NCI-H524 treated with DMSO at 0.1 percent for 48 hours (cell line): ENCODE measurements at regions not wholly inside any gene's neighbourhood (a gene's known extent, or its start where the extent isn't known, plus 50 kb on each side); places are given as distances from the start of the nearest gene placed in this dataset.
"Not testable (repeated sequence)": the region's sequence is repeated elsewhere in the genome, so short reads cannot be mapped to it uniquely, and the experiment has no call there.

Source experiments
- DNase-seq: peaks from one replicate; lab custom pipeline; 2025; lab: John Stamatoyannopoulos, UW

- DNase-seq, result no peak
Observed at GRCh38 chr1:217138173-217138765, 415.0 kb upstream of the ESRRG start.

GRCh38 chr1:217137210-217137881 lies 414.1 kb upstream of the ESRRG start:
- no peak for DNase-seq

GRCh38 chr1:217136895-217137205 lies 413.6 kb upstream of the ESRRG start:
- no peak for DNase-seq

GRCh38 chr1:217135987-217136894 lies 413.0 kb upstream of the ESRRG start:
- DNase-seq, result no peak

DNA sequence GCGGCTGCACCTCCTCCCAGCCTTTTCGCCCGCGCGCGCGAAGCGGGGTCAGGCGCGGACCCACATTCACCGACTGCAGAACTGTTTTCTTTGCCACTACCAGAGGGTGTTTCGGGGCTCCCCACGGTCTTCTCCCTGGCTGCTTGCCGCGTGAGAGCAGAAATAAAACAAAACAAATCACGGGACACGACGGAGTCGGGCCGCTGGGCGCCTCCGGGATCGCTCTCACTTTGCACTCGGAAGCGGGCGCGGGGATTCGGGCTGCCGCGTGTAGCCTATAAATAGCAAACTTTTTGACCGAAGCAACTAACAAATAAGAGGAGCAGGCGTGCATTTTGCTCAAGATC lies 412.3 kb upstream of the ESRRG start:
- DNase-seq, result no peak

GRCh38 chr1:217134857-217135568 lies 411.8 kb upstream of the ESRRG start:
- peak; percentile 32 for DNase-seq

DNA sequence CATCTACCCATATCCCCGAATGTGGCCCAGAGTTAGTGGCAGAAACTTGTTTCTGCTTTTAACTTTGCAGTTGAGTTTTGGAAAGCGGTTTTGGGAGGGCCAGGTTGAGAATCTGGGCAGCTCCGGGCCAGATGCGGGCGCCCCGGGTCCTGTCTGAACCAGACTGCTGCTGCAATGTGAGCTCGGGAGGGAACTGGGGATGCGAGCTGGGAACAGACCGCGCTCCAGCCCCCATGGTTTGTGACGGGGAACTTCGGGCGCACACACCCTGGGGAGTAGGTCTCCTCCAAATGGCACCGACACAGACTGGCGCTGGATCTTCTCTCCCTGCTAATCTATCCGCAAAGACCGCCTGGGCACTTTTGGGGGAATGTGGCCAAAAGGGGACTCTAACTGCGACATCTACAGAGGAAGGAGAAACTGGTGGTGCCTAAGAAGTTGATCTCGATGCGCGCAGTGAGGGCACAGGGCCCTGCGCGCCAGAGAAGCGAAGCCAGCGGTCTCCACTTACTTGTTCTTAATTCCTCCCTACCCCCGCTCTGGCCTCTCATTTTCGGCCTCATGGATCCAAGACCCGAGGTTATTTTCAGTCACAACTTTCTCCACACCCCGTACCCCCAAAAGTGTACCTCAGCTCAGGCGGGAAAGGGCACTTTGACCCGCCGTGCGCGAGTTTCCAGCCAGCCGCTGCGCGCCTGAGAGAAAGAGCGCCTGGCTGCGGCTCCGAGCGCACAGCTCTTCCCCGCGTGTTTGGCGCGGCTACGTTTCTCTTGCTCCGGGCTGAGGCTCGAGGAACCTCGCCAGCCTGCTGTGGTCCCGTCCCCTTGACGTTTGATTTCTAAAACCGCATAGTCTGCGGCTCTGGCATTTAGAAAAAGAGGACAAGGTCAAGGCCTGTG lies 411.0 kb upstream of the ESRRG start:
- DNase-seq, result no peak

GRCh38 chr1:217133092-217133491 lies 409.9 kb upstream of the ESRRG start:
- no peak for DNase-seq

GRCh38 chr1:217123340-217123739 lies 400.1 kb upstream of the ESRRG start:
- DNase-seq, result not testable (repeated sequence)

- DNase-seq, result no peak
Observed at GRCh38 chr1:217117973-217118465, 394.8 kb upstream of the ESRRG start.

DNA sequence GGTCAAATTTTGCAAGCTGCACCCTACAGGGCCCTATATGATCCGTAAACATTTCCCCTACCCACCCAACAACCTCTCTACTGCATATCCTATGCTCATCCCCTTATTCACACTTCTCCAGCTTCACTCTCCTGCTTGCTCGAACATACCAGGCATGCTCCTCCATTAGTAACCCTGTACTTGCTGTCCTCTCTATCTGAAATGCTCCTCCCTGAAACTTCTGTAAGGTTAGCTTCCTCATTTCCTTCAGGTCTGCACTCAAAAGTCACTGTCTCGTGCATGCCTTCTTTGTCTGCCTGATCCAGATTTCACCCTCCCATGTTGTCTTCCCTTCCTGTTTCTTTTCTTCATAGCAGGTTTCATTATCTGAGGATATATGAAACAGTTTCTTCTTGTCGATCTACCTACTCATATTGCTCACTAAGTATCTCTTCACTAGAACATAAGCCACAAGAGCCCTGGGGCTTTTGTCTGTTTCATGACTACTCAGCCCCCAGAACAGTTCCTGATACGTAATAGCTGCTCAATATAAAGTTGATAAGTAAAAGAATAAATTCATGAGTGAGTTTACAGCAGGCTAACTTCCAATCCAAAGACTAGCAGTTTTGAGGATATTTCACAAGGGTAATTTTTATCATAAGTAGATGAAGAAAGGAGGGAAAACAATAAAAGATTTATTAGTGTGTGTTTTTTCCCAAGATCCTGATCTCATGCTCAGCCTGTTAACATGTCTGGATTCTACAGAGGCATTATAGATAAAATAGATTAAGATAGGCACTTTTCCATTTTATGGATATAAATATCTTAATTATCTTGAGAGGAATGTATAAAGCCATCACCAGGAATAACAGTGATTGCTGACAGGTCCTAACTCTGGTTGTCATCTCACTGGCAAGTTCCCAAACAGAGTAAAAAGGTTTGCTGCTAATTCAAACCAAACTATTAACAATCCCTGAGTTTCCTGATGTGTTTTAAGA lies 392.5 kb upstream of the ESRRG start:
- DNase-seq, result no peak

- no peak for DNase-seq
Observed at GRCh38 chr1:217109928-217110327, 386.7 kb upstream of the ESRRG start.

DNA sequence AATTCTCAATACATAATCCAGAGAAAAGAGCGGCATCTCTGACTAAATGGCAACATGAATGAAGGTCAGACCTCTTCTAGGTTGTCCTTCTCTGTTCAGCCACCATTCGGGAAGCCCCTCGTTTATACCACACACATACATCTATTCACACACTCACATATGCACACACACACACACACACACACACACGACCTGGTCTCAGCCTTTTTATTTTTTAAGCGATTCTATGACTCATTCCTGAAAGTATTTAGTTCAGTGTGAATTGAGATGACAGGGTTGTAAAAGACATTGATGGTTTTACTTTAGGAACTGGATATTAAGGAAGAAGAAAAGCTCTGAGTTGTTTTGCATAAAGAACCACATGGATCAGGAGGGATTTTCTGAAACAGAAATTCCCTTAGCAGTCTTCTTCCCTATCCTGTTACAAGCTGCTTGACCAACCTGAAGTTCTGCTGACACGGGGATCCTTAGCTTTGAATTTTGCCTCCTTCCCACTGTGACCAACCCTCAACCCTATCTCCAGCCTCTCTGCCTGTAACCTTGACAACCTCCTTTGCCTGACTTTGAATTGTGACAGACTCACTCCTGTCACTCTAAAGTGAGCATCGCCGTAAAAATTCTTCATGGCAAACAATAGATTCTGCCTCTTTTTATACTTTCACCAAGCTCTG lies 383.1 kb upstream of the ESRRG start:
- no peak for DNase-seq

DNA sequence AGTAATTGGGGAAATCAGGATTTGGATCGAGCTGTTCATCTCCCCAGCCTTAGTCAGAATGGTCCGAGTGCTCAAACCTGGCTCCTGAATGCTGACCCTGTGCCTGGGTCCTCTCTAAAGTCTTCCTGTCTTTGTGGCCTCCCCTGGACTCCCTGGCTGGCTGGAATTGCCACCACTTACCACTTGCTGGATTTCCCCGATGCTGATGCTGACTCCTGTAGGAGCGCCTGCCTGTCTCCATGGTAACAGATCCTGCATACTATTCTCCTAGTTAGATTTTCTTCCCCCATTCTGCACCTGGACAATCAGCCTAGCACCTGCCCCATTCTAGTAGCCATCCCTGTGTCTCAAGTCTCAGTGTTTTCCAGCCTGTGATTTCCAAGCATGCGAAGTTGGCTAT lies 382.2 kb upstream of the ESRRG start:
- DNase-seq, result no peak

DNA sequence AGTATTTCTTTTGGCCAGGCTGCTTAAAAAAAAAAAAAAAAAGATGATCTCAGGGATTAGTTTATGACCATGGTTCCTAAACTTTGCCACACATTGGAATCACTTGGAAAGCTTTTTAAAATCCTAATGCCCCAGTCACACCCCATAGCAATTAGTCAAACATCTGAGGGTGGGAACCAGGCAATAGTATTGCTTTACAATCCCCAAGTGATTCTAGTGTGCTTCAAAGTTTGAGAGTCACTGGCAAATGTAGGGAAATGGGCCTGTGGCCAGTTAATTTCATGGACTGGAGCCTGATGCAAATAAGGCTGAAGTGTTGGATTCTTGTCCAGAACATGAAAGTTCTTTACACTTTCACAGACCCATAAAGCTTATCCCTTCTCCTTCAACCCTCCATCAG lies 374.6 kb upstream of the ESRRG start:
- DNase-seq, result no peak

- no peak for DNase-seq
Observed at GRCh38 chr1:217096200-217096599, 373.0 kb upstream of the ESRRG start.

DNA sequence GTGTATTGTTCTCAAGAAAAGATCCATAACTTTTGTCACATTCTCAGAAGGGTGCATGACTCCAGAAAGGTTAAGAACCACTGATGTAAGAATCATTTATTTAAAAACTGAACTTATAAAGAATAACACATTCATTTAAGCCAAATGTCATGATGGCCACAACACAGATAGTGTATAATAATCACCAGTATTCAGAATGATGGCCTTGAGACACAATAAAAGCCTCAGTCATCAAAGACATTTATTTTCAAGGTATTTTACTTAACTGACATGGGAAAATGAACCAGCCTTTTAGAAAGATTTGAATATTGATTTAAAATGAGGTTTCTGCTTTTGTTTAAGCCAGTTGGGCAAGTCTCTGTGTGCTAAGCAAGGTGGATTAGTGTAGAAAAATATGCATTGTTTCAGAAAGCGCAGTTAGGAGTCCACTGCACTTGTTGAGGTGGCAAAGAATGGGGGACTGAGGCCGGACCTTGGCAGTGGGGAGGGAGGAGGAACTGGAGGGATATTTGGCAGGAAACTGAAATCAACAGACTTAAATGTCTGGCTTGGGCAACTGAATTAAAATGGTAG lies 371.9 kb upstream of the ESRRG start:
- no peak for DNase-seq

DNA sequence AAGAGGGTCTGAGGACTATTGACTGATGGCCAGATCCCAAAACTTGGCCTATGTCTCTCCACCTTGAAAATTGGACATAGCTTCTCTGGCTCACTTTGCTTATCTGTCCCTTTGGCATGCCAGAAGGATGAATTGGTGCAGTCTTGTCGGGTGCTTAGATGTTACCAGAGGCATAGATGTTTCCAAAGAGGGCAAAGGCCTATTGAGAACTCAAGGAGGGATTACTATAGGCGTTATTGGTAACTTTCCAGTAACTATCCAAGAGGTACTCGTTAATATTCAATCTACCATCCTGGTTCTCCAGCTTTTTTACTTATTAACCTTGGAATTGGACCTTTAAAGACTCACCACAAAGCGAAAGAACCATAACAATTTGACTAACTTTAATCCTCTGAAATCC lies 368.3 kb upstream of the ESRRG start:
- no peak for DNase-seq
